Brain pericyte (primary cell): ENCODE measurements at regions not wholly inside any gene's neighbourhood (a gene's known extent, or its start where the extent isn't known, plus 50 kb on each side); places are given as distances from the start of the nearest gene placed in this dataset.
"Not testable (repeated sequence)": the region's sequence is repeated elsewhere in the genome, so short reads cannot be mapped to it uniquely, and the experiment has no call there.

Experiments
- DNase-seq: peaks from one replicate; pipeline ENCODE4 v3.0.0-alpha.2; 2012; ENCODE audit warnings: low read depth, low spot score

DNA sequence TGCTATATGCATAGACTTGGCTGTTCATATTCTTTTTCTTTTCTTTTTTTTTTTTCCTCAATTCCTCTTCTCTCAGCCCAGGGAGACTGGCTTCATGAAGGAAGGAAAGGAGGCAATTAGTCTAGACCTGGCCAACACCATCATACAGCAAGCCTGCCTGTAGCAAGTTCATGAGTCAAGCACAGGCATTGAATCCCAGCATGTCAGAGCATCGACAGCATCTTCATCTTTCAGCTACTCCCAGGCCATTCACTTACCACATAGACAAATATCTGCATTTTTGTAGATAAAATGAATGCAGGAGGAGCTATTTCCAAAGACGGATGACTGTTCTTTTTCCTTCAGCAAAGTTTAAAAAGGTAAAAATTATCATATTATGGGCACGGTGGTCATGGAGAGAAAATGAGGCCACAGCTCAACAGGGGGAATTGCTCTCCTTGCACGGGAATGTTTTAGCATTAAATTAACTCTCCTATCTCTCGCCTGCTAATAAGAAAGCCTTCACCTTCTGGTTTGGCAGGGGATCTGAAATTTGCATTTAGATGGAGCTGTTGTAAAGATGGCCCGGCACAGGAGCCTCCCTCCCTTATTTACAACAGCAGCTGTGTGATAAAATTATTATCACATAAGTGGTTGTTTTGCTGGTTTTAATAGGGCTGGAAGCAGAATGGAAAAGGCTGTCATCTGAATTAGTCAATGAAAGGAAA, 626.5 kb upstream of the AUTS2 start:
- no peak for DNase-seq

DNA sequence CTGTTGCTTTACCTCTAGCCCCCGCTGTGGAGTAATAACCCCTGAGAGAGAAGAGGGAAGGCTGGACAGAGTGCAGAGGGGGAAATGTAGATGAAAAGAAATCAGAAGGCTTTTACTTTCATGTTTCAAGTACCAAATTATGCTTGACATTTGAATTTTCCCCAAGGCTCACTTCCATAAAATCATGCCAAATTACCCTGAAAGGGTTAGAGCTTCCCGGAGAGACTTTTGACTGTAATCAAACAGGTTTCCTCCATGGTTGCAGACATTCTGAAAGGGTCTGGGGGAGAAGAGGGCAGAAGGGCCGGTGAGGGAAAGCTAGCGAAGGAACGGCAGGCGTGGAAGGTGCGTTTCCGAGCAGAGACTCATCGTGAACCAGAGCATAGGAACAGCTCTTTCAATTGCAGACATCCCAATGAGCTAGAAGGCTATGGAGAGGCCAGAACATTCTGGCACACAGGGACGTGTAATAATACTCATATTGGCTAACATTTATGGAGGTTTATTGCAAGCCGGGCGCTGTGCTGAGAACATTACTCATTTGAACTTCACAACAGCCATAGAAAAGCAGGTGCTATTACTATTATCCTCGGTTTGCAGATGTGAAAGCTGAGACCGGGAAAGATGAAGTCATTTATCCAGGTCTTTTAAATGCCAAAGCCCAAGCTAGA, 620.8 kb upstream of the AUTS2 start:
- DNase-seq = no peak

DNA sequence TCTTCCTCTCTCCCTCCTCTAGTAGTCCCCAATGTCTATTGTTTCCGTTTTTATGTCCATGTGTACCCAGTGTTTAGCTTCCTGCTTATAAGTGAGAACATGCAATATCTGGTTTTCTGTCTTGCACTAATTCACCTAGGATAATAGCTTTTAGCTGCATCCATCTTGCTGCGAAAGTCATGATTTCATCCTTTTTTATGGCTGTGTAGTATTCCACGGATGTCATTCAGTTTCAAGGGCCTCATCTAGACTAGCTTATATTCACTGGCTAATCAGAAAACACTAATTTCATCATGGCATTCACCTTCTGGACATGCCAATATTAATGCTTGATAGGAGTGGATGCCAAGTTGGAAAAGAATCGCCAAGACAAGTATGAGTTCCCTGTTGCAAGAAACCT, 619.6 kb upstream of the AUTS2 start:
- DNase-seq = no peak

- DNase-seq = no peak
These were observed 618.3 kb upstream of the AUTS2 start for GRCh38 chr7:68980011-68980410.

GRCh38 chr7:68980432-68980831, 617.8 kb upstream of the AUTS2 start:
- not testable (repeated sequence) for DNase-seq

DNA sequence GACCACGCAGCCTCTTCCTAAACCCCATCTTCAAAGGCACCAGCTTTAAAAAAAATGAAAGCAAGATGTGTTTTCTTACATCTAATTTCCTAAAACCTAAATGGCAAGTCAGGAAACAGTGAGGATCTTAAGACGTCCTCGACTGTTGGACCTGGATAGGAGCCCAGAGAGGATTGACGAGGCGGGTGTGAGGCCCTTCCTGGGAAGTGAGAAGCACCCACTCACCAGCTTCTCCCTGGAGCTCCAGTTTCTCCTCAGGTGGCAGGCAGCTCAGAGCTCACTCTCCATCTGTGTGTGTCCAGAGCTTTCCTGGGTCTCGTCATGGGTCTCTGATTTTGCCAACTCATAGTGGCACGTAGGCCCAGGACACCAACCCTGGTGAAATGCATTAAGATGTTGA, 614.0 kb upstream of the AUTS2 start:
- DNase-seq = no peak

DNA sequence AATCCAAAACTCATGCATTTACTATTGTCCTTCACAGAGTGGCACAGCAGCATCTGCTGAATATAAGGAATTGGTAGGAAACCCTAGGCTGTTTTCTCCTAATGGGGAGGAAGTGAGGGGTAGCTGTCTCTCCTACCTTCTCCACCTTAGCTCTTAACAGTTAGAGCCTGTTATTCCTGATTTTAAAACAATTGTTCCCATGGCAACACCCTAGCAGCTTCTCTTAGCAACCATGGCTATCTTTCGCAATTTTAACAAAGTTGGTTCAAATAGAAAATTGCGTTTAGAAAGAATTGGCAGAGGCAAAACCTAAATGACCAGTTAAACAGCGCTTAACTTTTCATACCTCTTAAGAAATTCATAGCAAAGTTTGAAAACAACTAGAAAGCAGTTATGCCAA, 603.4 kb upstream of the AUTS2 start:
- DNase-seq = no peak

DNA sequence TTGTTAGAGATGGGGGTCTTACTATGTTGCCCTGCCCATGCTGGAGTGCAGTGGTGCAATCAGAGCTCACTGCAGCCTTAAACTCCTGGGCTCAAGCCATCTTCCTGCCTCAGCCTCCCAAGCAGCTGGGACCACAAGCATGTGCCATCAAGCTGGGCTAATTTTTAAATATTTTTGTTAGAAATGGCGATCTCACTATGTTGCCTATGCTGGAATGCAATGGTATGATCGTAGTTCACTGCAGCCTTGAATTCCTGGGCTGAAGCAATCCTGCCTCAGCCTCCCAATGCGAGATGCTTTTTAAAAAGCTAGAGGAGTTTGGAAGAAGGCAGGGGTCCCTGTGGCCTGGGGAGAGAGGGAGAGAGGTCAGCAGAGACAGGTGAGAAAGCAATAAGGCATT, 600.1 kb upstream of the AUTS2 start:
- no peak for DNase-seq

DNA sequence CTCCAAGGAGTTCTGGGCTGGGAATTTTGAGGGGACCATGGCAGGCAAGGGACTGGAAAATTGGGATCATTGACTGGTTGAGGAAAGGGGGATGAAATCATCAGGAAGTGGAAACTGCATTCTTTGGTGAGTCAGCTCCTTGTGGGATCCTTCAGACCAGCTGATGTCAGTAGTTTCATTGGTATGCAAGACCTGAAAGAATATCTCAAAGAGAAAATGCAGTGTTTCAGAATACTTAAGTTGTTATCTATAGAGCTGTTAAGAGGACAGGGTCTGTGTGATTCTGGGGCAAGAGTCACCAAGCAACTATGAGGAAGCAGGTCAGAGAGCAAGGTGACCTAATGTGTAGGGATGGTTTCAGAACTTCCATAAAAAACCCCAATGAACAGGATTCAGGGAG, 595.9 kb upstream of the AUTS2 start:
- no peak for DNase-seq

DNA sequence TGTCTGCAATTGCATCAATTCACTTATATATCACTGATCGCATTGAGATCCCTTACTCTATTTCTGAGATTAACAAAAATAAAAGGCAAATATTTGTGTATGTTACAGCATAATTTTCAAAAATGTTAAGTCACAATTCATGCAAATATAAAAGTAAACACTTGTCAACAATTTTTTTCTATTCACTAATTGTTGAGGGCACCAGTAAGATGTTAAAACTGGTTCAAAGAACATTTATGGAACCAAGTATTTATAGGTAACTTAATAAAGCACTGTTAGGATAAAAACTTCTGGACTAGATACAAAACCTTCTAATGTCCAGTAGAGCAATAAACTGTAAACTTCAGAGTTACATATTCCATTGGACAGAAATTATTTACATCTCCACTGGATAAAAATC, 586.1 kb upstream of the AUTS2 start:
- DNase-seq = no peak

GRCh38 chr7:69017208-69017607, 581.1 kb upstream of the AUTS2 start:
- DNase-seq = no peak

DNA sequence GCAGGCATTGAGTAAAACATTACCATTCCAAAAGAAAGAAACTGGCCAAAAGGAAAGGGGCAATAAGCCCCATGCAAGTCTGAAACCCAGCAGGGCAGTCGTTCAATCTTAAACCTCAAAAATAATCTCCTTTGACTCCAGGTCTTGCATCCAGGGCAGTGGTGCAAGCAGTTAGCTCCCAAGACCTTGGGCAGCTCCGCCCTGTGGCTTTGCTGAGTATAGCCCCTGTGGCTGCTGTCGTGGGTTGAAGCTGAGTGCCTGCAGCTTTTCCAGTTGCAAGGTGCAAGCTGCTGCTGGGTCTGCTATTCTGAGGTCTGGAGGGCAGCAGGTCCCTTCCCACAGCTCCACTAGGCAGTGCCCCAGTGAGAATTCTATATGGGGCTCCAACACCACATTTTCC, 580.1 kb upstream of the AUTS2 start:
- DNase-seq = no peak

DNA sequence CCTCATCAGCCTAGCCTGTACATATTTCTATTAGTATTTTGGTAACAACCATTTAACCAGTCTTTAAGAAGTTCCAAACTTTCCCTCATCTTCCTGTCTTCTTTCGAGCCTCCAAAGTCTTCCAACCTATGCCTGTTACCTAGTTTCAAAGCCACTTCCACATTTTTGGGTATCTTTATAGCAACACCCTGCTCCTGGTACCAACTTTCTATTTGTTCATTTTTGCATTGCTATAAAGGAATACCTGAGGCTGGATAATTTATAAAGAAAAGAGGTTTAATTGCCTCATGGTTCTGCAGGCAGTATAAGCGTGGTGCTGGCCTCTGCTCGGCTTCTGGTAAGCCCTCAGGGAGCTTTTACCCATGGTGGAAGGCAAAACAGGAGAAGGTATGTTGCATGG, 578.8 kb upstream of the AUTS2 start:
- no peak for DNase-seq

DNA sequence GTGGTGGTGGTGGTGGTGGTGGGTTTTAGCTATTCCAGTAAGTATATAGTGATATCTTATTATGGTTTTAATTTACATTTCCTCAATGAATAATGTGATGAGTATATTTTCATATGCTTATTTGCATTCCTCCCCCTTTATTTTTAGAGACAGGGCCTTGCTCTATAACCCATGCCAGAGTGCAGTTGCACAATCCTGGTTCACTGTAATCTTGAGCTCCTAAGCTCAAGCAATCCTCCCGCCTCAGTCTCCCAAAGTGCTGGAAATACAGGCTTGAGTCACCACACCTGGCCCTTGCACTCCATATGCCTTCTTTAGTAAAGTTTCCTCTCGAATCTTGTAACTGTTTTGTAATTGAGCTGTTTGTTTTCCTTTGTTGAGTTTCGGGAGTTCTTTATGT, 577.7 kb upstream of the AUTS2 start:
- DNase-seq = no peak

DNA sequence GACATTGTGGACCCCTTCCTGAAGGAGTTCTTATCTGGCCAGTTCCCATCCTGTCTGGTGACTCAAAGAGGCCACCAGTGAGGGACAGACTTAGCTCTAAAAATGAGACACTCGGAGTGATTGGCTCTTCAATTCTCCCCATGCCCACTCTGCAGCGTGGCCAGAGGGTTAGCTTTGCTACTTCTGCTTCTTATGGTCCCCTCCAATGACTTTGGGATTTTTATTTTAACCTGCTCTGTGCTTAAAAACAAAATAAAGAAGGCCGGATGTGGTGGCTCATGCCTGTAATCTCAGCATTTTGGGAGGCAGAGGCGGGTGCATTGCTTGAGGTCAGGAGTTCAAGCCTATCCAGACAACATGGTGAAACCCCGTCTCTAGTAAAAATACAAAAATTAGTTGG, 573.0 kb upstream of the AUTS2 start:
- DNase-seq = no peak

GRCh38 chr7:69032848-69033247, 565.4 kb upstream of the AUTS2 start:
- no peak for DNase-seq

- DNase-seq = no peak
These were observed 562.4 kb upstream of the AUTS2 start for GRCh38 chr7:69035826-69036225.

- no peak for DNase-seq
These were observed 562.0 kb upstream of the AUTS2 start for GRCh38 chr7:69036301-69036700.

- no peak for DNase-seq
These were observed 559.4 kb upstream of the AUTS2 start for GRCh38 chr7:69038915-69039314.

DNA sequence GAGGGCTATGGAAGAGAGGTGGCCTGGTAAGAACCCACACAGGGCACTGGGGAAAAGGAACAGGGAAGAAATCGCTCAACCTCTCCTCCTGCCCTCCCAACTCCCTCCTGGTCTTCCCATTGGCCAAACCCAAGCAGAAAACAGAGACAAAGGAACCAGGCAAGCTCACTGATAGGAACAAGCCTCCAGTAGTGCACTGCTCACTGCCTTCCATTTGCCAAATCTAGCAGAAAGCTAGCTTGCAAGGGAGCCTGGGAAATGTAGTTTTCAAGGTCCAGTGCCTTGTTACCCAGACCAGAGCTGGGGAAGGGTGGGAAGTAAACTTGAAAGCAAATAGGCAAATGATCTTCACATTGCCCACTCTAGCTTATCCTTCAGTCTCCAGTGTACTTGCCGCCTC, 556.1 kb upstream of the AUTS2 start:
- DNase-seq = no peak

DNA sequence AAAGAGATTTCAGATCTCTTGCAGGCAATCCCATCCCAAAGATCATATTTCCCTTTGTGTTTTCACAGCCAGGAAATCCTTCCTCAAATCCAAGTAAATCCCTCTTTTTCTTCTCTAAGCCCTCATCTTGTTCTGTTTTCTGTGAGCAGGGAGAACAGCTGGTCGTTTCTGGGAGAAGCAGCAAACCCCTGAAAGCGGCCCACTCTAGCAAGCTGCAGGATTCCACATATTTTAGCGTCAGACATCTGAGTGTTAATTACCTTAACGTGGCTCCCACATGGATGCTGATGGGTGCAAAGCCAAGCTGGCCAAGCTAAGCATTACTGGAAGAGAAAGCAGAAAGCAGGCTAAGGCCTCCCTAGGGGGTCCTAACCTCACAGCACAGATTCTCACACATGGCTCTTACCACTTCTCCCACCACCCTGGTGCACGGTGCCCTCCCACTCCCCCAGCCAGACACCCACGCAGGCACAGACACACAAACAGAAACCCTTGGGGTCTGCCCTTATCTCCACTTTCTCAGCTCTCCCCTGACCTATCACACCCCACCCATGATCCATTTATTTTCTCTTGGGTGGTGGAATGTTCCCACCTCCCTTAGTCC, 551.0 kb upstream of the AUTS2 start:
- no peak for DNase-seq

DNA sequence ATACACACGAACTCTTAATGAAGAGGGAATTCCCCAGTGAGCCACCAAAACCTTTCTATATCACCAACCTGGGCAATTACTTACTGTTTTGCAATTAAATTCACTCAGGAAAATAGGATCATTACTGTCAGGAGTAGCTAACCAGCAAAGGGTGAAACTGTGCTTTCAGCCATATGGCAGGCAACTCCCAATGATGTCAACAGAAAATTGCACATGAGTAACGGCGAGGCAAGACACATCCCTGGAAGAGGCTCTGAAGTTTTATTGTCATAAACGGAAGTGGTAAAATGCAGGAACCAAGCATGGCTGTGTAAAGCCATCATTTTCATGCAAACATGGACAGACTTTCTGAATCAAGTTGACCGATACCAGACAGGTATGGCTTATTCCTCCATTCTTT, 548.9 kb upstream of the AUTS2 start:
- no peak for DNase-seq

- DNase-seq = no peak
These were observed 545.8 kb upstream of the AUTS2 start for GRCh38 chr7:69052447-69052846.
